Glomerular visceral epithelial cell (primary cell): ENCODE measurements at regions not wholly inside any gene's neighbourhood (a gene's known extent, or its start where the extent isn't known, plus 50 kb on each side); places are given as distances from the start of the nearest gene placed in this dataset.
A peak's percentile ranks its signal among the peaks of the same experiment; 100 is the strongest.

ENCODE experiments used
- DNase-seq: peaks from one replicate; pipeline ENCODE4 v3.0.0-alpha.2; 2016; ENCODE audit errors: extremely low spot score

- DNase-seq: no peak
These were observed 287.7 kb upstream of the ZSWIM2 start for GRCh38 chr2:187136646-187137045.

GRCh38 chr2:187134306-187134705, 285.3 kb upstream of the ZSWIM2 start:
- DNase-seq: no peak

- DNase-seq: no peak
These were observed 280.9 kb upstream of the ZSWIM2 start for GRCh38 chr2:187129868-187130267.

- no peak for DNase-seq
These were observed 280.3 kb upstream of the ZSWIM2 start for GRCh38 chr2:187129306-187129705.

- no peak for DNase-seq
These were observed 277.5 kb upstream of the ZSWIM2 start for GRCh38 chr2:187126247-187127005.

GRCh38 chr2:187125318-187125717, 276.3 kb upstream of the ZSWIM2 start:
- DNase-seq: no peak

- no peak for DNase-seq
These were observed 275.6 kb upstream of the ZSWIM2 start for GRCh38 chr2:187124529-187124928.

GRCh38 chr2:187118331-187119099, 269.5 kb upstream of the ZSWIM2 start:
- DNase-seq: no peak

- DNase-seq: no peak
These were observed 268.5 kb upstream of the ZSWIM2 start for GRCh38 chr2:187117483-187117882.

- DNase-seq: no peak
These were observed 266.7 kb upstream of the ZSWIM2 start for GRCh38 chr2:187115627-187116026.

GRCh38 chr2:187107001-187107400, 258.0 kb upstream of the ZSWIM2 start:
- no peak for DNase-seq

- DNase-seq: no peak
These were observed 256.2 kb upstream of the ZSWIM2 start for GRCh38 chr2:187105218-187105617.

- DNase-seq: no peak
These were observed 253.4 kb upstream of the ZSWIM2 start for GRCh38 chr2:187102381-187102780.

- no peak for DNase-seq
These were observed 249.2 kb upstream of the ZSWIM2 start for GRCh38 chr2:187098154-187098553.

- no peak for DNase-seq
These were observed 244.9 kb upstream of the ZSWIM2 start for GRCh38 chr2:187093771-187094412.

- DNase-seq: peak; percentile 33
These were observed 242.7 kb upstream of the ZSWIM2 start for GRCh38 chr2:187091664-187092063.

GRCh38 chr2:187084524-187084923, 235.6 kb upstream of the ZSWIM2 start:
- DNase-seq: no peak

GRCh38 chr2:187081461-187081860, 232.5 kb upstream of the ZSWIM2 start:
- no peak for DNase-seq

GRCh38 chr2:187079901-187080300, 230.9 kb upstream of the ZSWIM2 start:
- DNase-seq: no peak

- DNase-seq: peak; percentile 12
These were observed 229.3 kb upstream of the ZSWIM2 start for GRCh38 chr2:187078297-187078696.

GRCh38 chr2:187075671-187076070, 226.7 kb upstream of the ZSWIM2 start:
- DNase-seq: no peak

GRCh38 chr2:187075199-187075635, 226.2 kb upstream of the ZSWIM2 start:
- DNase-seq: no peak

- no peak for DNase-seq
These were observed 209.2 kb upstream of the ZSWIM2 start for GRCh38 chr2:187058198-187058597.
